ENCODE measurements at regions not wholly inside any gene's neighbourhood (a gene's known extent, or its start where the extent isn't known, plus 50 kb on each side); places are given as distances from the start of the nearest gene placed in this dataset.
A peak's percentile ranks its signal among the peaks of the same experiment; 100 is the strongest.

- no peaks in the 10 kb centered on the region for H3K36me3 ChIP-seq (ENCODE audit: insufficient read depth)
- peaks cover 8% of the 10 kb centered on the region for H3K27me3 Mint-ChIP-seq (ENCODE audit: insufficient read depth, low read depth, poor library complexity)
- H3K4me2 ChIP-seq = no peak overlapping the region
- H3K9me2 ChIP-seq (ENCODE audit: insufficient read depth) = no peaks in the 10 kb centered on the region
- H3K9me3 Mint-ChIP-seq = no peaks in the 10 kb centered on the region; the same call in 1 of the 3 replicates
- H3K36me3 Mint-ChIP-seq (ENCODE audit: low read depth) = no peaks in the 10 kb centered on the region
- DNase-seq (ENCODE audit: low spot score) = no peak
- H4K20me1 ChIP-seq (replicated peaks; ENCODE audit: insufficient read depth) = no peaks in the 10 kb centered on the region
- no peak overlapping the region for H3K4me3 Mint-ChIP-seq
- H3K27ac Mint-ChIP-seq = no peak overlapping the region
- no peak overlapping the region for H3K4me3 ChIP-seq
- no peak for ATAC-seq
- no peaks in the 10 kb centered on the region for H3K27me3 ChIP-seq (ENCODE audit: insufficient read depth)
- H3K4me1 Mint-ChIP-seq = no peaks in the 10 kb centered on the region; the same call in 2 of the 3 replicates
- H3K79me2 ChIP-seq (replicated peaks; ENCODE audit: insufficient read depth) = no peaks in the 10 kb centered on the region
- peak overlapping the region; percentile 66; the same call in 1 of the 2 replicates for H2AFZ ChIP-seq
- no peak for TF ChIP-seq NANOG (IDR thresholded peaks at IDR 0.05; ENCODE audit: borderline replicate concordance)
- TF ChIP-seq ZNF462 (CRISPR knock-in tag; IDR thresholded peaks at IDR 0.05) = no peak
- no peak for TF ChIP-seq CTCF (conservative IDR thresholded peaks at IDR 0.05; ENCODE audit: low read depth in 2 of 2)
- TF ChIP-seq ETS1 (IDR thresholded peaks at IDR 0.05) = no peak
- no peak for TF ChIP-seq EZH2 (IDR thresholded peaks at IDR 0.05; ENCODE audit: low read depth, unreplicated experiment)
- no peak for TF ChIP-seq EZH2phosphoT487 (IDR thresholded peaks at IDR 0.05; ENCODE audit: unreplicated experiment)
- no peak for TF ChIP-seq POLR2AphosphoS5 (IDR thresholded peaks at IDR 0.05; ENCODE audit: low read depth)
- TF ChIP-seq REST (IDR thresholded peaks at IDR 0.05; ENCODE audit: unreplicated experiment) = no peak
- TF ChIP-seq STAT1 (IDR thresholded peaks at IDR 0.05; ENCODE audit: unreplicated experiment) = no peak
- no peak for TF ChIP-seq ZNF331 (CRISPR knock-in tag; IDR thresholded peaks at IDR 0.05; ENCODE audit: low read depth)
- no peak for TF ChIP-seq CREB1 (CRISPR knock-in tag; IDR thresholded peaks at IDR 0.05; ENCODE audit: low read depth)
- no peak for TF ChIP-seq ZNF114 (CRISPR knock-in tag; IDR thresholded peaks at IDR 0.05)
- TF ChIP-seq JUNB (IDR thresholded peaks at IDR 0.05; ENCODE audit: unreplicated experiment) = no peak
- no peaks in the 10 kb centered on the region for H3F3A ChIP-seq (replicated peaks; ENCODE audit: low read depth)
- no peaks in the 10 kb centered on the region; the same call in 1 of the 2 replicates for H3K4me1 ChIP-seq (ENCODE audit: insufficient read depth)
- no peak overlapping the region for H3K27ac ChIP-seq (ENCODE audit: low read depth)
Observed at GRCh38 chr6:113610377-113610988, 246.7 kb upstream of the MARCKS start.
